LNCAP (cell line): ENCODE measurements at regions not wholly inside any gene's neighbourhood (a gene's known extent, or its start where the extent isn't known, plus 50 kb on each side); places are given as distances from the start of the nearest gene placed in this dataset.

Source experiments
- TF ChIP-seq, protein P1 (sequence below): fragments of 450-650 bp; IDR thresholded peaks from 2 replicates; pipeline ENCODE4 v1.5.1; 2017; ENCODE audit warnings: mild to moderate bottlenecking

GRCh38 chr10:7082967-7083366, 327.9 kb downstream of the SFMBT2 start:
- TF ChIP-seq, protein P1, sequence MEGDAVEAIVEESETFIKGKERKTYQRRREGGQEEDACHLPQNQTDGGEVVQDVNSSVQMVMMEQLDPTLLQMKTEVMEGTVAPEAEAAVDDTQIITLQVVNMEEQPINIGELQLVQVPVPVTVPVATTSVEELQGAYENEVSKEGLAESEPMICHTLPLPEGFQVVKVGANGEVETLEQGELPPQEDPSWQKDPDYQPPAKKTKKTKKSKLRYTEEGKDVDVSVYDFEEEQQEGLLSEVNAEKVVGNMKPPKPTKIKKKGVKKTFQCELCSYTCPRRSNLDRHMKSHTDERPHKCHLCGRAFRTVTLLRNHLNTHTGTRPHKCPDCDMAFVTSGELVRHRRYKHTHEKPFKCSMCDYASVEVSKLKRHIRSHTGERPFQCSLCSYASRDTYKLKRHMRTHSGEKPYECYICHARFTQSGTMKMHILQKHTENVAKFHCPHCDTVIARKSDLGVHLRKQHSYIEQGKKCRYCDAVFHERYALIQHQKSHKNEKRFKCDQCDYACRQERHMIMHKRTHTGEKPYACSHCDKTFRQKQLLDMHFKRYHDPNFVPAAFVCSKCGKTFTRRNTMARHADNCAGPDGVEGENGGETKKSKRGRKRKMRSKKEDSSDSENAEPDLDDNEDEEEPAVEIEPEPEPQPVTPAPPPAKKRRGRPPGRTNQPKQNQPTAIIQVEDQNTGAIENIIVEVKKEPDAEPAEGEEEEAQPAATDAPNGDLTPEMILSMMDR, result no peak

GRCh38 chr10:7077880-7078279, 333.0 kb downstream of the SFMBT2 start:
- TF ChIP-seq, protein P1, result no peak

DNA sequence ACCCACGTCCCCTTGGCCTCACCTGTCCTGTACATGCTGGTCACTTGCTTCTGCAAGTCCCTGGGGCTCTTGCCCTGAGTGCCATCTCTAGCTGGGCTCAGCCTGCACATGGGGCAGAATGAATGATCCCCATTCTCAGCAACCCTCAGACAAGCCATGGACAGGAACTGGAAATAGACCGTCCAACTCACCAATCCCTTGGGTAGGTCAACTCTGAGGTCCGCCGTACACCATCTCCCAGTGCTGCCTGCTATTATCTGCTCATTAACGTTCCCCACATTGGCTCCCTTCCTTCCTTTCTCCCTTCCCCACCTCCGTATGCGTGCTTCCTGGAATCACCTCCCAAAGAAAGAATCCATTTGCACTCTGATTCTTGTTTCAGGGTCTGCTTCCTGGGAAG, 335.0 kb downstream of the SFMBT2 start:
- TF ChIP-seq, protein P1, result no peak

DNA sequence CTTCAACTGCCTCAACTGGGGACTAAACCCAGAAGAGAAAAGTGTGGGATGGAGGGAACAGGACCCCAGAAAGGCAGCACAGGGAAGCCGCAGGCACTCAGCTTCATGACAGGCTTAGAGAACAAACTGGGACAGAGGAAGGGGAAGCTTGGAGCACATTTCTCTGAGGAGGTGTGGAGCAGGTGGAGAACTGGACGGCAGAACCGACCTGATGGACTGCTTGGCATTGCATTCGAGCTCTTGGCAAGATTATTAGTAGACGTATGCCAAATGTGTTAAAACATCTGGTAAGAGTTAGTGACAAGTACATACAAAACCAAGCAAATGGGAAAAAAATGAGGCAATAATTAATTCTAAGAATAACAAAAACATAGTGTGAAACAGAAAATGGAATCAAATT, 335.7 kb downstream of the SFMBT2 start:
- TF ChIP-seq, protein P1, result no peak

DNA sequence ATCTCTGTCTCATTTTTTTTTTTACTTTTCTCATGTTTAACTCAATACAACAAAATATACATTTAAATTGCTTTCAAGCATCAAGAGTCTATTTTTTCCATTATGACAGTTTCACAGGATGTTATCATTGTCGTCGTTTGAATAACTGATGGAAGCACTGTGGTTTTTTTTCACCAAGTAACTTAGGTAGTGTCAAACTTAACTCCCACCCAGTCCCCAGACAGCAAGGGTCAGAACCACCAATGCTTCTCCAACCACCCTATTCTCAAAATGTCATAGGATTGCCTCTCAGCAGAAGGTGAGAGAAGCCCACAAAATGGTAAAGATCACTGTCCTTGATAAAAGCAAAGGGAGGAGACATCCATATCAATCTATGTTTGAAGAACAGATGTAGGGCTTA, 339.4 kb downstream of the SFMBT2 start:
- TF ChIP-seq, protein P1, result no peak

DNA sequence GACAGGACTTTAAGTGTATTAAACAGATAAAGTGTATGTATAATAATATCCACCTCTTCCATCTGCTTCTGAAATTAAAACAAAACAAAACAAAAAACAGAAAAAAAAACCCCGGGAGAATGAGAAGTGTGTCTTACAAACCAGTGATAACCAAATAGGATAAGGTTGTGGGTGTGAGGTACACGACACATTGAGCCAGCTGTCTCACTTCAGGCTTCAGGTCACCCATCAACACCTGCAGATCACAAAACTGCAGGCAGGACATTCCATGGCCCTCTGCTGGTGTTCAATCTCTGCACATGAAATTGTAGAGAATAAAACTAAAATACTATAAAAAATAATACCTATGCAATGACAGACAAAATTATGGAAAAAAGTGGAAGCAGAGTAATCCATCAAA, 339.9 kb downstream of the SFMBT2 start:
- TF ChIP-seq, protein P1, result no peak

GRCh38 chr10:7069706-7070105, 341.1 kb downstream of the SFMBT2 start:
- TF ChIP-seq, protein P1, result no peak

DNA sequence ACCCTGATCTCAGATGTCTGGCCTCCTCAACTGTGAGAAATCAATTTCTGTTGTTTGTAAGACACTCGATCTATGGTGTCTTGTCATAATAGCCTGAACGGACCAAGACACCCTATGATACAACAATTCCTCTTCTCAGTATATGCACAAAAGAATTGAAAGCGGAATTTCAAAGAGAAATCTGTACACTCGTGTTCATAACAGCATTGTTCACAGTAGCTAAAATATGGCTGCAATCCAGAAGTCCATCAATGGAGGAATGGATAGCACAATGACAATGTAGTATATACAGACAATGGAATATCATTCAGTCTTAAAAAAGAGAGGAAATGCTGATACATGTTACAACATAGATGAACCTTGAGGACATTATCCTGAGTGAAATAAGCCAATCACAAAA, 354.6 kb downstream of the SFMBT2 start:
- TF ChIP-seq, protein P1, result no peak
